ENCODE measurements at regions not wholly inside any gene's neighbourhood (a gene's known extent, or its start where the extent isn't known, plus 50 kb on each side); places are given as distances from the start of the nearest gene placed in this dataset.

- Mint-ChIP-seq H3K27me3 (ENCODE audit: insufficient read depth) (peaks cover 49% of the 10 kb centered on the region), H3K9me3 (peaks cover 21% of the 10 kb centered on the region), H3K4me3 (no peak overlapping the region), H3K4me1 (ENCODE audit: low read depth) (peaks cover 13% of the 10 kb centered on the region), H3K27ac (no peak overlapping the region), H3K36me3 (ENCODE audit: low read depth) (peaks cover 17% of the 10 kb centered on the region)
- no peak for DNase-seq
- TF ChIP-seq, protein P1, sequence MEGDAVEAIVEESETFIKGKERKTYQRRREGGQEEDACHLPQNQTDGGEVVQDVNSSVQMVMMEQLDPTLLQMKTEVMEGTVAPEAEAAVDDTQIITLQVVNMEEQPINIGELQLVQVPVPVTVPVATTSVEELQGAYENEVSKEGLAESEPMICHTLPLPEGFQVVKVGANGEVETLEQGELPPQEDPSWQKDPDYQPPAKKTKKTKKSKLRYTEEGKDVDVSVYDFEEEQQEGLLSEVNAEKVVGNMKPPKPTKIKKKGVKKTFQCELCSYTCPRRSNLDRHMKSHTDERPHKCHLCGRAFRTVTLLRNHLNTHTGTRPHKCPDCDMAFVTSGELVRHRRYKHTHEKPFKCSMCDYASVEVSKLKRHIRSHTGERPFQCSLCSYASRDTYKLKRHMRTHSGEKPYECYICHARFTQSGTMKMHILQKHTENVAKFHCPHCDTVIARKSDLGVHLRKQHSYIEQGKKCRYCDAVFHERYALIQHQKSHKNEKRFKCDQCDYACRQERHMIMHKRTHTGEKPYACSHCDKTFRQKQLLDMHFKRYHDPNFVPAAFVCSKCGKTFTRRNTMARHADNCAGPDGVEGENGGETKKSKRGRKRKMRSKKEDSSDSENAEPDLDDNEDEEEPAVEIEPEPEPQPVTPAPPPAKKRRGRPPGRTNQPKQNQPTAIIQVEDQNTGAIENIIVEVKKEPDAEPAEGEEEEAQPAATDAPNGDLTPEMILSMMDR (IDR thresholded peaks at IDR 0.05): no peak
Observed at GRCh38 chr20:51238675-51239305, 215.9 kb upstream of the KCNG1 start.

DNA sequence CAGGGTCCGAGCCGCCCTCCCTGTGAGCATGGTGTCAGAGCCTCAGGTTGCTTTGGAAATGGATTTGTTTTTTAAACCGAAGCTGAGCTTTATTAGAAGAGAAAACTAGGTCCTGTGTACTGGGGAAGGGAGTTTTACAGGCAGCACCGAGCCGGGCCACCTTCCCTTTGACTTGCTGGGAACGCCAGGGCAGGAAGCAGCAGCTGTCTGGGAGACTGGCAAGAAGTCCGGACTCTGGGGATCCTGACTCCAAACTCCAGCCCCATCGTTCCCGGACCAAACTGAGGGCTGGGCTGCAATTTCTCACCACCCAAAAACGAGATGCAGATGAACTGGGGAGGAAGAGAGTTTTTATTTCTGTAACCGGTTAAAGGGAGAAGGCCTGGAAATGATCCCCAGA is 214.9 kb upstream of the KCNG1 start:
- peaks cover 14% of the 10 kb centered on the region for H3K9me3 Mint-ChIP-seq
- H3K36me3 Mint-ChIP-seq (ENCODE audit: low read depth): peaks cover 10% of the 10 kb centered on the region
- peaks cover 45% of the 10 kb centered on the region for H3K27me3 Mint-ChIP-seq (ENCODE audit: insufficient read depth)
- TF ChIP-seq, protein P1 (IDR thresholded peaks at IDR 0.05): no peak
- H3K4me3 Mint-ChIP-seq: no peak overlapping the region
- no peak overlapping the region for H3K27ac Mint-ChIP-seq
- H3K4me1 Mint-ChIP-seq (ENCODE audit: low read depth): peaks cover 13% of the 10 kb centered on the region
- DNase-seq: no peak

GRCh38 chr20:51237278-51237677 is 214.4 kb upstream of the KCNG1 start:
- TF ChIP-seq, protein P1 (IDR thresholded peaks at IDR 0.05): no peak
- no peak overlapping the region for H3K4me3 Mint-ChIP-seq
- no peak for DNase-seq
- H3K27me3 Mint-ChIP-seq (ENCODE audit: insufficient read depth): peaks cover 45% of the 10 kb centered on the region
- H3K9me3 Mint-ChIP-seq: peaks cover 9% of the 10 kb centered on the region
- H3K36me3 Mint-ChIP-seq (ENCODE audit: low read depth): peaks cover 5% of the 10 kb centered on the region
- H3K27ac Mint-ChIP-seq: no peak overlapping the region
- peaks cover 13% of the 10 kb centered on the region for H3K4me1 Mint-ChIP-seq (ENCODE audit: low read depth)

DNA sequence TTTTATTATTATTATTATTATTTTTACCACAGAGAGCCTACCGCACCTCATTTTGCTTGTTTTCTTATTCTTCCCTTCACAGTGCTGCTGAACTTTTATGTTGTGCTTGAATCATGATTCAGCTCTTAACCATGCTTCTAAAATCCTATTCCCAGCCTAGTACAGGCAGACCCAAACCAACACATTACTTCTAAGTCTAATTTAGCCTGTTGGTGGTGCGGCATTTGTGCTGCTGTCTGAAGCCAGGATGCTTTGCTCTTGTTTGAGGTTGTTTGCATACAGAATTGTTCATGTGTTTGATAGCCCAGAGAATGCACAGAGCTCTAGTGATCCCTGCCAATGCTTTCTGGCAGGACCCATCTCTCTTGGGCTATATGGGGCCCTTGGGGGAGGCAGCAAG is 213.5 kb upstream of the KCNG1 start:
- Mint-ChIP-seq H3K27me3 (ENCODE audit: insufficient read depth) (peaks cover 48% of the 10 kb centered on the region), H3K36me3 (ENCODE audit: low read depth) (no peaks in the 10 kb centered on the region), H3K4me1 (ENCODE audit: low read depth) (peaks cover 13% of the 10 kb centered on the region), H3K9me3 (peaks cover 4% of the 10 kb centered on the region; the same call in 1 of the 2 replicates), H3K27ac (no peak overlapping the region), H3K4me3 (no peak overlapping the region)
- DNase-seq: peak; percentile 17
- TF ChIP-seq, protein P1 (IDR thresholded peaks at IDR 0.05): no peak

- Mint-ChIP-seq H3K4me1 (ENCODE audit: low read depth) (peaks cover 13% of the 10 kb centered on the region), H3K27me3 (ENCODE audit: insufficient read depth) (peaks cover 37% of the 10 kb centered on the region), H3K27ac (no peak overlapping the region), H3K36me3 (ENCODE audit: low read depth) (no peaks in the 10 kb centered on the region), H3K4me3 (no peak overlapping the region), H3K9me3 (peaks cover 4% of the 10 kb centered on the region; the same call in 1 of the 2 replicates)
- TF ChIP-seq, protein P1 (IDR thresholded peaks at IDR 0.05): no peak
- no peak for DNase-seq
Observed at GRCh38 chr20:51233345-51233744, 210.4 kb upstream of the KCNG1 start.
